Stimulated activated naive CD8-positive, alpha-beta T cell treated with anti-CD3 and anti-CD28 coated beads, Interleukin-15, Interleukin-2, amounts not matched to agents 100 ng/mL and 50 ng/mL, for 24 hours (primary cell): ENCODE measurements at regions not wholly inside any gene's neighbourhood (a gene's known extent, or its start where the extent isn't known, plus 50 kb on each side); places are given as distances from the start of the nearest gene placed in this dataset.

Source experiments
- H3K27ac Mint-ChIP-seq: one replicate; pipeline ENCODE4 v1.8.0; 2021; ENCODE audit warnings: mild to moderate bottlenecking, mixed read lengths
- H3K27me3 Mint-ChIP-seq: one replicate; pipeline ENCODE4 v1.8.0; 2021; ENCODE audit warnings: mixed read lengths
- H3K36me3 Mint-ChIP-seq: one replicate; pipeline ENCODE4 v1.8.0; 2021; ENCODE audit warnings: low read depth, mixed read lengths
- H3K4me1 Mint-ChIP-seq: one replicate; pipeline ENCODE4 v1.8.0; 2021; ENCODE audit warnings: low read depth, mixed read lengths
- H3K4me3 Mint-ChIP-seq: one replicate; pipeline ENCODE4 v1.8.0; 2021; ENCODE audit warnings: mild to moderate bottlenecking, mixed read lengths
- H3K9me3 Mint-ChIP-seq: one replicate; pipeline ENCODE4 v1.8.0; 2021; ENCODE audit warnings: mixed read lengths

GRCh38 chr12:111166779-111167540 lies 201.9 kb downstream of the PHETA1 start:
- H3K27ac Mint-ChIP-seq, result no peak overlapping the region
- H3K27me3 Mint-ChIP-seq, result no peaks in the 10 kb centered on the region
- no peaks in the 10 kb centered on the region for H3K36me3 Mint-ChIP-seq
- no peaks in the 10 kb centered on the region for H3K9me3 Mint-ChIP-seq
- peaks cover 4% of the 10 kb centered on the region for H3K4me1 Mint-ChIP-seq
- H3K4me3 Mint-ChIP-seq, result no peak overlapping the region

DNA sequence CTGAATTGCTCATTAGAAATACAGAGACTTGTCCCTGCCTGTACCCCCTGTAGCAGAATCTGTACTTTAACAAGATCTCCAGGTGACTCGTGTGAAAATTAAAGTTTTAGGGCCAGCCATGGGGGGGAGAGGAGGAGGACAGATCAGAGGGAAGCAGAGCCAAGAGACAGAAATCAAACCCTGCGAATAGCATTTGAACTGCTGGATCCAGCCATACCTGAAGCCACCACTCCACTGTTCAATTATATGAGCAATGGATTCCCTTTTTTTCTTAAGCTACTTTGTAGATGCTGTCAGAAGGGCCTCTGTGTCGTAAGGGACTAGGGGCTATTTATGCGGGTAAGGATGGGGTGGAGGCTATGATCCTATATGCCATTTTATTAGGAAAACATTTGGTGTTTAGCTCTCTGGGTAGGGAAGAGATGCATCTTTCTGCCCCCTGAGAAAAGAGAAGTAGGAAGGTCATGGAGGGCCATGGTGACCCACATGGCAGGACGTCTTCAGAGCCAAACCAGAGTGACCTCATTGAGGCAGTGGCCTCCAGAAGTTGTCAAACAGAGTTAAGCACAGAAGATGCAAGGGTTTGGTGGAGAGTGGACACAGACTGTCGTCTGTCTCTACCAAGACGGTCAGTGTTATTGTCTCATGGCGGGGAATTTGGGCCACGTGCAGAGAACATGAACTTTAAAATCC lies 203.9 kb downstream of the PHETA1 start:
- H3K36me3 Mint-ChIP-seq, result no peaks in the 10 kb centered on the region
- H3K27ac Mint-ChIP-seq, result no peak overlapping the region
- no peaks in the 10 kb centered on the region for H3K4me1 Mint-ChIP-seq
- no peak overlapping the region for H3K4me3 Mint-ChIP-seq
- no peaks in the 10 kb centered on the region for H3K9me3 Mint-ChIP-seq
- no peaks in the 10 kb centered on the region for H3K27me3 Mint-ChIP-seq

DNA sequence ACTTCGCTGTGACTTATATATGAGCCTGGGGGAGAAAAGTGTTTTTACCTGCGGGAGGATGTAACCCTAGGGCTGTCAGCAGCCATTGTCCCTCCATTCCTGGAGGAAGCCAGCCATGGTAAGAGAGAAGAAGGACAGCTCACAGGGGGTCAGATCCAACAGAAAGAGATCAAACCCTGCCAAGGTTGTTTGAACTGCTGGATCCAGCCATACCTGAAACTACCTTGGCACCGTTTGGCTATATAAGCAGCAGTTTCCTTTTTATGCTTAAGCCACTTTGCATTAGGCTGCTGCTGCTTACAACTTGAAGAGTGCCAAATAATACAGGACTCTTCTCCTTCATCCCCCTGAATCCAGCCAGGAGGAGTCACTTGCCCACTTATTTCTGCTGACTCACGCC lies 205.5 kb downstream of the PHETA1 start:
- no peaks in the 10 kb centered on the region for H3K4me1 Mint-ChIP-seq
- H3K9me3 Mint-ChIP-seq, result no peaks in the 10 kb centered on the region
- no peak overlapping the region for H3K4me3 Mint-ChIP-seq
- H3K36me3 Mint-ChIP-seq, result no peaks in the 10 kb centered on the region
- H3K27me3 Mint-ChIP-seq, result no peaks in the 10 kb centered on the region
- H3K27ac Mint-ChIP-seq, result no peak overlapping the region

- Mint-ChIP-seq H3K27ac (no peak overlapping the region), H3K9me3 (no peaks in the 10 kb centered on the region), H3K4me1 (no peaks in the 10 kb centered on the region), H3K36me3 (no peaks in the 10 kb centered on the region), H3K4me3 (no peak overlapping the region), H3K27me3 (no peaks in the 10 kb centered on the region)
Measured at GRCh38 chr12:111161898-111162297, 207.0 kb downstream of the PHETA1 start.

- Mint-ChIP-seq H3K4me3 (no peak overlapping the region), H3K27me3 (no peaks in the 10 kb centered on the region), H3K36me3 (no peaks in the 10 kb centered on the region), H3K9me3 (no peaks in the 10 kb centered on the region), H3K4me1 (no peaks in the 10 kb centered on the region), H3K27ac (no peak overlapping the region)
Measured at GRCh38 chr12:111160350-111161241, 208.3 kb downstream of the PHETA1 start.

DNA sequence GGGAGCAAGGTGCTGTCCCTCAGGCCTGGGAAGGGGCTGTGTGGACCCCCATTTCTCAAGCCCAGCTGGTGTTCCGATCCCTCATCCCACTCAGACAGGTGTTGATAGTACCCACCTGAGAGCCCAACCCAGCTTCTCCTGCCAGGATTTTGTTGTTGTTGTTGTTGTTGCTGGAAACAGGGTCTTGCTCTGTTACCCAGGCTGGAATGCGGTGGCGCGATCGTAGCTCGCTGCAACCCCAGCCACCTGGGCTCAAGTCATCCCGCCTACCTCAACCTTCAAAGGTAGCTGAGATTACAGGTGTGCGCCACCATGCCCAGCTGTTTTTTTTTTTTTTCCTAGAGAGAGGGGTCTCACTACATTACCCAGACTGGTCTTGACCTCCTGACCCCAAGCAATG lies 209.9 kb downstream of the PHETA1 start:
- Mint-ChIP-seq H3K27ac (no peak overlapping the region), H3K4me3 (no peak overlapping the region), H3K36me3 (no peaks in the 10 kb centered on the region), H3K9me3 (no peaks in the 10 kb centered on the region), H3K4me1 (no peaks in the 10 kb centered on the region), H3K27me3 (no peaks in the 10 kb centered on the region)

DNA sequence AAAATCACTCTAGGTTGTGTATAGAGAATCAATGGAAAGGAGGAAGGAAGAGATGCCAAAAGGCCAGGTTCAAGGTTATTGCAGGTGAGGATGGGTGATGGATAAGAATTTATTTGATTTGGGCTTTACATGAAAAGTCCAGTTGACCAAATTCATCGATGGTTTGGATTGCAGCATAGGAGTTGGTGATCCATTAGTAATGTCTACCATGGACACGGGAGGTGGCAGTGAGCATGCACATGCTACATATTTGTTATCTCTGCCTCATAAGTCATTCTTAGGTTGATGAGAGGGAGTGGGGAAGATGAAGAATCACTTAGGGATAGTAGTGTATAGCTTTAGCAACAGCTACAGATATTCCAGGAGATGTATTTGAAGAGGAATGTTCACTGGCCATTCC lies 211.4 kb downstream of the PHETA1 start:
- H3K9me3 Mint-ChIP-seq, result no peaks in the 10 kb centered on the region
- no peaks in the 10 kb centered on the region for H3K4me1 Mint-ChIP-seq
- no peak overlapping the region for H3K4me3 Mint-ChIP-seq
- no peak overlapping the region for H3K27ac Mint-ChIP-seq
- no peaks in the 10 kb centered on the region for H3K27me3 Mint-ChIP-seq
- H3K36me3 Mint-ChIP-seq, result no peaks in the 10 kb centered on the region

- Mint-ChIP-seq H3K9me3 (no peaks in the 10 kb centered on the region), H3K27ac (no peak overlapping the region), H3K36me3 (no peaks in the 10 kb centered on the region), H3K4me3 (no peak overlapping the region), H3K4me1 (no peaks in the 10 kb centered on the region), H3K27me3 (no peaks in the 10 kb centered on the region)
Measured at GRCh38 chr12:111156304-111156703, 212.6 kb downstream of the PHETA1 start.

GRCh38 chr12:111155521-111155920 lies 213.4 kb downstream of the PHETA1 start:
- no peaks in the 10 kb centered on the region for H3K36me3 Mint-ChIP-seq
- H3K27ac Mint-ChIP-seq, result no peak overlapping the region
- H3K4me1 Mint-ChIP-seq, result no peaks in the 10 kb centered on the region
- H3K9me3 Mint-ChIP-seq, result no peaks in the 10 kb centered on the region
- H3K27me3 Mint-ChIP-seq, result no peaks in the 10 kb centered on the region
- no peak overlapping the region for H3K4me3 Mint-ChIP-seq

DNA sequence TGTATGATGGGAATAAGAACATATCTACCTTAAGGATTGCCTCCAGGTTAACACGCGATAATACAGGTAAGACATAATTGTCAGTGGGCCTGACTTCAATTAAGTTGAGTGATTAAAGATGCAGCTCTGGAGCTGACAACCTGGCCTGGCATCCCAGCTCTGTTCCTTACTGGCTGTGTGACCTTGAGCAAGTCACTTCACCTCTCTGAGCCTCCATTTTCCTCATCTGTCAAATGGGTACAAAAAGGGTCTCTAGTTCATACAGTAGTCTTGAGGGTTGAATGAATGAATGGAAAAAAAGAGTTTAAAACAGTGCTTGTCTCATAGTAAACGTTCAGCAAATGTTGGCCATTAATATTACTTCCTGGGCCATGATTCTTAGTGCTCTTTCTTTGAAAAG lies 213.9 kb downstream of the PHETA1 start:
- Mint-ChIP-seq H3K9me3 (no peaks in the 10 kb centered on the region), H3K27me3 (no peaks in the 10 kb centered on the region), H3K4me3 (no peak overlapping the region), H3K27ac (no peak overlapping the region), H3K4me1 (no peaks in the 10 kb centered on the region), H3K36me3 (no peaks in the 10 kb centered on the region)

- Mint-ChIP-seq H3K27me3 (peaks cover 3% of the 10 kb centered on the region), H3K36me3 (no peaks in the 10 kb centered on the region), H3K9me3 (no peaks in the 10 kb centered on the region), H3K4me1 (no peaks in the 10 kb centered on the region), H3K27ac (no peak overlapping the region), H3K4me3 (no peak overlapping the region)
Measured at GRCh38 chr12:111154147-111154834, 214.6 kb downstream of the PHETA1 start.

- Mint-ChIP-seq H3K4me3 (no peak overlapping the region), H3K36me3 (peaks cover 4% of the 10 kb centered on the region), H3K27me3 (peaks cover 7% of the 10 kb centered on the region), H3K27ac (no peak overlapping the region), H3K9me3 (peaks cover 4% of the 10 kb centered on the region), H3K4me1 (no peaks in the 10 kb centered on the region)
Measured at GRCh38 chr12:111152561-111152960, 216.3 kb downstream of the PHETA1 start.

DNA sequence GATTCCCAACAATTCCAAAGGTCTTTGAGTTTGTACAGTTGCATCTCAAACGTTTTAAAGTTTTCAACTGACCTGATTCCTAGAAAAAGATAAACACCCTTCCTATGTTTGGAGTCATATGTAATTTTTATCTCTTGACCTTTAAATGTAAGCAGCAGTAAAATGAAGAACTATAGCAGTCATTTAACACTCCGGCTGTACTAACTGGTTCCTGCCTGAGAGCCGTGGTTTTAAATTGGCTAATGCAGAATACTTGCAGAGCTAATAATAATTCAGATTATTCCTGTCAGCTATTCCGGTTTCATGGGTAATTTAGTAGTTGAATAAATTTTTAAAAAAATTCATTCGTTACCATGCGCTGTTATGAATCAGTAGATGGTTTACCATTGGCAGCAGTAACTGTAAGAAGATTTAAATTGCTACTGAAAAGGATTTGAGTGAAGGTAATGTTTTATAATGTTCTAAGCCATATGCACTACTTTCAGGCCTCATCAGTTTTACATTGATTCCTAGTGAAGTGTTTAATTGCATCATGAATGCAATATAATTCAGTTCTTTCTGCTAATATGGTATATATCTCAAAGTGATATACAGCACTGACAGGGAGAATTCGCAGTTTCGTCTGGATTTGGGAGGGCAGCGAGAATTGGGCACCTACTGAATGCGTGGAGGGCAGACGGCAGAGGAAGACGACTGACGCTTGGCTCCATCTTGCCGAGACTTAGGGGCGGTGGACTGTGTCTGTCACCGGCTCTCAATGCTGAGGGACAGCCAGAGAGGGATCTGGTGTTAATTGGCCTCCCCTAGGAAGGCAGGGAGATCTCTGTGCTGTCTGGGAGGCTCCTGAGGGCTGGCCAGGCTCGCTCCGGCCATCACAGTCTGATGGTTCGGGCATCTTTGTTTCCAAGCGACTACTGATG lies 217.7 kb downstream of the PHETA1 start:
- H3K9me3 Mint-ChIP-seq, result peaks cover 4% of the 10 kb centered on the region
- H3K27me3 Mint-ChIP-seq, result peaks cover 7% of the 10 kb centered on the region
- no peaks in the 10 kb centered on the region for H3K4me1 Mint-ChIP-seq
- peaks cover 4% of the 10 kb centered on the region for H3K36me3 Mint-ChIP-seq
- no peak overlapping the region for H3K27ac Mint-ChIP-seq
- H3K4me3 Mint-ChIP-seq, result no peak overlapping the region

GRCh38 chr12:111150360-111150759 lies 218.5 kb downstream of the PHETA1 start:
- H3K27ac Mint-ChIP-seq, result no peak overlapping the region
- peaks cover 4% of the 10 kb centered on the region for H3K36me3 Mint-ChIP-seq

More at GRCh38 chr12:111150360-111150759, 218.5 kb downstream of the PHETA1 start:
- H3K27me3 Mint-ChIP-seq, result peaks cover 7% of the 10 kb centered on the region
- H3K4me3 Mint-ChIP-seq, result no peak overlapping the region
- H3K4me1 Mint-ChIP-seq, result no peaks in the 10 kb centered on the region
- H3K9me3 Mint-ChIP-seq, result peaks cover 4% of the 10 kb centered on the region
